ENCODE measurements at regions not wholly inside any gene's neighbourhood (a gene's known extent, or its start where the extent isn't known, plus 50 kb on each side); places are given as distances from the start of the nearest gene placed in this dataset.

GRCh38 chr9:91113016-91113415 lies 248.7 kb downstream of the AUH start:
- Histone ChIP-seq H4K20me1 (replicated peaks in 1 of 2; ENCODE audit: control insufficient read depth in 1 of 2, insufficient read depth in 2 of 2, low read length in 2 of 2) (no peaks in the 10 kb centered on the region), H3K4ac (replicated peaks; ENCODE audit: insufficient read length, low read depth, low read length) (no peak overlapping the region), H2BK15ac (ENCODE audit: low read length) (no peak overlapping the region), H3K23me2 (ENCODE audit: low read depth, low read length) (no peaks in the 10 kb centered on the region), H2BK120ac (replicated peaks; ENCODE audit: low read depth, low read length) (no peak overlapping the region), H4K91ac (replicated peaks; ENCODE audit: insufficient read length, low read length) (no peak overlapping the region), H3K36me3 (ENCODE audit: control insufficient read depth in 2 of 4, insufficient read depth in 4 of 4, low read length in 3 of 4) (no peaks in the 10 kb centered on the region), H3K4me1 (replicated peaks in 1 of 4; ENCODE audit: control insufficient read depth in 3 of 4, insufficient read depth in 4 of 4, low read length in 3 of 4) (no peaks in the 10 kb centered on the region; a peak in 2 of 7 replicates), H2AK5ac (ENCODE audit: low read depth, low read length) (no peak overlapping the region), H3K79me2 (ENCODE audit: control insufficient read depth in 1 of 2, insufficient read depth in 2 of 2, low read length in 2 of 2) (no peaks in the 10 kb centered on the region), H4K8ac (ENCODE audit: extremely low read depth, insufficient read depth, low read length) (no peak overlapping the region), H3K56ac (replicated peaks; ENCODE audit: insufficient read length, low read depth, low read length) (no peak overlapping the region), H3K9ac (replicated peaks in 1 of 4; ENCODE audit: extremely low read depth in 1 of 4, low read depth in 3 of 4, low read length in 3 of 4) (no peak overlapping the region), H3K4me2 (ENCODE audit: insufficient read depth in 1 of 2, low read depth in 2 of 2, low read length in 2 of 2) (no peak overlapping the region), H3K27me3 (replicated peaks in 1 of 4; ENCODE audit: control insufficient read depth in 3 of 4, extremely low read depth in 1 of 4, insufficient read depth in 3 of 4, low read length in 3 of 4) (no peaks in the 10 kb centered on the region), H3K23ac (ENCODE audit: insufficient read length) (no peak overlapping the region), H3K27ac (ENCODE audit: low read depth, low read length) (no peak overlapping the region), H3K79me1 (ENCODE audit: low read depth, low read length) (no peaks in the 10 kb centered on the region), H2BK12ac (ENCODE audit: low read depth, low read length) (no peak overlapping the region), H2BK5ac (ENCODE audit: low read depth, low read length) (no peak overlapping the region), H3K14ac (ENCODE audit: insufficient read length) (no peak overlapping the region), H3K4me3 (ENCODE audit: extremely low read depth in 1 of 4, insufficient read depth in 2 of 4, low read depth in 3 of 4, low read length in 4 of 4) (no peak overlapping the region), H3K9me3 (ENCODE audit: insufficient read depth in 2 of 2, low read depth in 1 of 2, low read length in 1 of 2) (peaks cover 9 to 11% of the 10 kb centered on the region in 2 experiments), H3K18ac (ENCODE audit: extremely low read depth, low read length) (no peak overlapping the region), H2BK20ac (ENCODE audit: low read length) (no peak overlapping the region), H4K5ac (ENCODE audit: insufficient read length, low read depth, low read length) (no peak overlapping the region), H2AFZ (ENCODE audit: low read length) (no peak overlapping the region)
- DNase-seq (ENCODE audit: low read depth in 1 of 2, low spot score in 2 of 2) = no peak
- no peak for FAIRE-seq
- POLR2A ChIA-PET (ENCODE audit: partially characterized antibody) = interaction anchor here (1.1 kb wide), 1 partner anchor 13 kb away, joined by 3 read pairs; no protein-coding TSS in a partner anchor
- 92% methylated on average over 2 of the region's 2 CpGs; no CpG with 5 or more reads in 1 of the 2 experiments for WGBS, 2 experiments (ENCODE audit: extremely low coverage in 1 of 2, insufficient coverage in 1 of 2, insufficient read length in 1 of 2, insufficient replicate concordance in 2 of 2, low coverage in 1 of 2, low lambda C conversion rate in 2 of 2, missing lambda C conversion rate in 1 of 2)
- TF ChIP-seq TAF1 (IDR thresholded peaks at IDR 0.05; ENCODE audit: low read depth, low read length) (no peak), SRF (IDR thresholded peaks at IDR 0.05; ENCODE audit: low read depth, low read length) (no peak), EGR1 (IDR thresholded peaks at IDR 0.05; ENCODE audit: borderline replicate concordance, low read depth, low read length) (no peak)
- CTCF ChIA-PET (ENCODE audit: partially characterized antibody) = interaction anchor here (1.6 to 3.2 kb wide), 2 partner anchors 29 to 198 kb away, joined by 5 to 12 read pairs; no protein-coding TSS in a partner anchor
